GM23338 (cell line): ENCODE measurements at regions not wholly inside any gene's neighbourhood (a gene's known extent, or its start where the extent isn't known, plus 50 kb on each side); places are given as distances from the start of the nearest gene placed in this dataset.

ENCODE experiments used
- EZH2 ChIP-seq: fragments of 200-600 bp; sonication (generic); IDR thresholded peaks from one replicate; pipeline ENCODE4 v1.8.0; 2017; ENCODE audit warnings: antibody characterized with exemption, mild to moderate bottlenecking, low read depth; ENCODE audit not compliant: unreplicated experiment
- JUNB ChIP-seq: IDR thresholded peaks from one replicate; pipeline ENCODE4 v1.6.1; 2016; ENCODE audit warnings: antibody characterized with exemption; ENCODE audit not compliant: unreplicated experiment
- POLR2AphosphoS5 ChIP-seq: IDR thresholded peaks from 2 replicates; pipeline ENCODE4 v1.6.1; 2016; ENCODE audit warnings: antibody characterized with exemption, low read depth
- TF ChIP-seq, protein P1 (sequence below), 2 experiments: fragments of 200-600 bp in 1 of 2; sonication (generic) in 1 of 2; conservative IDR thresholded peaks; 2 replicates each; pipeline versions ENCODE4 v1.5.1 to v1.6.1; 2016 to 2017; ENCODE audit warnings: antibody characterized with exemption in 2 of 2, low read depth in 2 of 2, mild to moderate bottlenecking in 2 of 2, moderate library complexity in 1 of 2

- no peak for TF ChIP-seq JUNB
- TF ChIP-seq, protein P1, sequence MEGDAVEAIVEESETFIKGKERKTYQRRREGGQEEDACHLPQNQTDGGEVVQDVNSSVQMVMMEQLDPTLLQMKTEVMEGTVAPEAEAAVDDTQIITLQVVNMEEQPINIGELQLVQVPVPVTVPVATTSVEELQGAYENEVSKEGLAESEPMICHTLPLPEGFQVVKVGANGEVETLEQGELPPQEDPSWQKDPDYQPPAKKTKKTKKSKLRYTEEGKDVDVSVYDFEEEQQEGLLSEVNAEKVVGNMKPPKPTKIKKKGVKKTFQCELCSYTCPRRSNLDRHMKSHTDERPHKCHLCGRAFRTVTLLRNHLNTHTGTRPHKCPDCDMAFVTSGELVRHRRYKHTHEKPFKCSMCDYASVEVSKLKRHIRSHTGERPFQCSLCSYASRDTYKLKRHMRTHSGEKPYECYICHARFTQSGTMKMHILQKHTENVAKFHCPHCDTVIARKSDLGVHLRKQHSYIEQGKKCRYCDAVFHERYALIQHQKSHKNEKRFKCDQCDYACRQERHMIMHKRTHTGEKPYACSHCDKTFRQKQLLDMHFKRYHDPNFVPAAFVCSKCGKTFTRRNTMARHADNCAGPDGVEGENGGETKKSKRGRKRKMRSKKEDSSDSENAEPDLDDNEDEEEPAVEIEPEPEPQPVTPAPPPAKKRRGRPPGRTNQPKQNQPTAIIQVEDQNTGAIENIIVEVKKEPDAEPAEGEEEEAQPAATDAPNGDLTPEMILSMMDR (conservative IDR thresholded peaks at IDR 0.05; ENCODE audit: low read depth in 2 of 2), result peak; percentile 73 to 75
- no peak for TF ChIP-seq EZH2
- no peak for TF ChIP-seq POLR2AphosphoS5
Observed at GRCh38 chr1:214808845-214809460, 206.0 kb downstream of the CENPF start.
